AG09319 (cell line): ENCODE measurements at regions not wholly inside any gene's neighbourhood (a gene's known extent, or its start where the extent isn't known, plus 50 kb on each side); places are given as distances from the start of the nearest gene placed in this dataset.

ENCODE experiments used
- DNase-seq: peaks from one replicate; pipeline ENCODE4 v3.0.0-alpha.2; 2010; ENCODE audit warnings: low read depth; ENCODE audit errors: extremely low read depth
- CTCF ChIP-seq: IDR thresholded peaks from 2 replicates; pipeline ENCODE4 v1.5.1; 2011; ENCODE audit warnings: low read depth, mild to moderate bottlenecking, inconsistent platforms, low read length, moderate library complexity

DNA sequence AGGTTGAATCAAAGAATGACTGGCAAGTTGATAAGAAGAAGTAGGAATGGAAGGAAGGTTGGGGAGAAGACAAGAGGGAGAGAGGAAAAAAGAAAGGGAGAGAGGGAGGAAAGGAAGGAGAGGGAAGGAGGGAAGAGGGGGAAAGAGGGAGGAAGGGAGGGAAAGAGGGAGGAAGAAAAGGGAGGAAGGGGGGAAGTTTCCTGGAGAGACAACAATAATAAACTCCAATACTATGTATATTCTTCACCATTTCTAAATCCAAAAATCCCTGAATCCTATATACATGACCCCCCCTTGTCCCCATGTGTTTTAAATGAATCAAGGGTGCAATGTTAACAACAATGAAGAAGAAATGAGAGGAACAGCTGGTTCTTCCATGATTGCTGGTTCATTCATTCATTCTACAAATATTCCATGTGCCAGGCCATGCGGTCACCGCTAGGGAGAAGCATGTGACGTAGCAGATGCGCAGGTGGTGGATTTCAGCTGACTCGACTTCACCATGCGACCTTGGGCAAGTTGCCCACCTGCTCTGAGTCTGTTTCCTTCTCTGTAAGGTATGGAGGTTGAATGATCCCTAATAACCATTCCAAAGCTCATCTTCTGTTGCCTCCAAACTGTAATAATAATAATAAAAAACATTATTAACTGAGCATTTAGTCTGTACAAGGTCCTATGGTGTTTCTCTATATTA is 77.6 kb downstream of the EN1 start:
- no peak for TF ChIP-seq CTCF
- no peak for DNase-seq

DNA sequence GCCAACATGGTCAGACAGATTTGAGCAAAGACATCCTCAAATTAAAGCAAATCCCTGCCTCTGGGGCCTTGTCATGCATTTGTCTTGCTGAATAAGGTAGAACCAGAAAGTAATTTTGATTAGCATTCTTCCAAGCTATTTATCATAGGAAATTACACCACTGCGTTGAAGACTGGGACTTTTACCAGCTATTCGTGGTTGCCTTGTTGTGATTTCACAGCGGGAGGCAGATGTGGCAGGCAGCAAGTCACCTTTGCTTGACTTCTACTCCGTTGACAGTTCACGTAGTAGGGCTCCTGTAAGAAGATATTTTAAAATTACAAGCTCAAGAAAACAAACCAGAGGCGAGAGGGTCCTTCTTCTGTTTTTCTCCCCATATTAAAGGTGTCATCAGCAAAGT is 80.6 kb downstream of the EN1 start:
- no peak for TF ChIP-seq CTCF
- DNase-seq = no peak

GRCh38 chr2:118764855-118765254 is 82.6 kb downstream of the EN1 start:
- no peak for DNase-seq
- no peak for TF ChIP-seq CTCF

DNA sequence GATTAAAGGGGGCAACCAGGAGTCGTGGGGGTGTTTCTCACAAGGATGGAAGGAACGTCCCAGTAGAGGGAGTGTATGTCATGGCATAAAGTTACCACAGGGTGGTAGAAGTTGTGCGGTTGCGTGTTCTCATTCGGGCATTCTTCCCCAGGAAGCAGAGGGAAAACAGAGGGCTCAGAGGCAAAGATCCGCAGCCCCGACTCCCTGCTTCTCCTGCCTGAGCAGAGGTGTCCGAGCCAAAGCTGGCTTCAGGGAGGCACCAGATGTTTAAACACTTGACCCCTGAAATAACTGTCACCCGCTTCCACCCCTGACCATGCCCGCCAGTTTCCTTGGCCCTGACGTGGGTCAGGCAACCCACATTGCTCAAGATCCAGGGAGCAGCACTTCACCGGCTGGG is 83.7 kb downstream of the EN1 start:
- DNase-seq = no peak

DNA sequence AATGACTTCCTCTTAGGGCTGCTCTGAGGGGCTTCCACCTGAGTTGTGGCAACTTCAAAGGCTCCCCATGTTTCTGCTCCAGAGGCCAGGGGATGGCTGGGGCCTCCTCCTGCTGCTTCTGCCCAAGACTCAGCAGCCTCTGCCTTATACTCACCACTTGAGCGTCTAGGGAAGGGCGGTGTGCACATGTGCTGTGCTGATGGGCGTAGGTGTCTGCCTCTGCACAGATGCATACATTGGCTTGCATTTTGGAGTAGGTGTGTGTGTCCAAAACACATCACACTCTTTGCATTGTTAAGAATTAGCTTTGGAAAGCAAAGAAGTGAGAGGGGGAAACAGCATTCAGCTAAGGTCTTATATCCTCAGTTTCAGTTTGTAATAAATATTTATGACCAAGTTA is 85.2 kb downstream of the EN1 start:
- no peak for TF ChIP-seq CTCF

More for the DNA sequence above, 83.7 kb downstream of the EN1 start:
- TF ChIP-seq CTCF = peak; percentile 29

DNA sequence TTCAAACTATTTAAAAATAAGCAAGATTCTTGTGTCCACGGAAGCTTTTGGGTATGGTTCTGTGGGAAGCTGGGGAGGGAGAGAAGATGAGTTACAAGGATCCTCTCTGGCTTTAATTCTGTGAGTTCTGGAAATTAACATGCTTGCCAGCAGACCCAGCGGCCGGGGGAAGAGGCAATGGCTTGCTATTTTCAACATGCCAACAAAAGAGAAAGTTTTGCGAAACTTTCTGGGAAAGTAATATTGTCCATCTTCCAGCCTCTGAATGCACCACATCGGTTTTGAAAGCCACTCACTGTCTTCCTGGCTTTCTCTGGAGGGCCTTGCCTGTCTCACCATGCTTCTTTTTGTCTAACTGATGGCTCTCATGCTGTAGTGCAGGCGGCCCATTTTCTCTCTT is 85.7 kb downstream of the EN1 start:
- TF ChIP-seq CTCF = no peak
- no peak for DNase-seq

More for the DNA sequence above, 85.2 kb downstream of the EN1 start:
- DNase-seq = no peak

DNA sequence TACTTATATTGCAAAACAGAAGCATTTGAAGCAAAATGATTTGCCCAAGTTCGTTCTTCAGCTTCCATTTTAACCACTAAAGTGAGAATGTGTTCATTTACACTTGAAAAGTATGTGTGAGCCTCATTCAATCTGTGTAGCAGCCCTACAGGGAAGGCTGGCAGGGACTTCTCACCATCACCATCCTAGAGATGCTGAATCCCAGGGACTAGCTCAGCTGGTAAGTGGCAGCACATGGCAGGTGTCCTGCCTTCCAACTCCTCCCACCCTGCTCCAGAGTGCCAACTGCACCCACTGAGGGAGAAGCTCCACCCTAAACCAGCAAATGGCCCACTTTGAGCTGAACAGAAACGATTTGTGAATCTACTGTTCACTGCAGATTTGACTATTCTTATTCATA is 91.5 kb downstream of the EN1 start:
- DNase-seq = no peak
- TF ChIP-seq CTCF = no peak
